OCI-LY7 (cell line): ENCODE measurements at regions not wholly inside any gene's neighbourhood (a gene's known extent, or its start where the extent isn't known, plus 50 kb on each side); places are given as distances from the start of the nearest gene placed in this dataset.

Experiments used
- EZH2phosphoT487 ChIP-seq: fragments of 200-600 bp; sonication (generic); IDR thresholded peaks from 2 replicates; pipeline ENCODE4 v1.6.1; 2018; ENCODE audit warnings: low read depth, borderline replicate concordance, mild to moderate bottlenecking, mixed run types, antibody characterized with exemption, low read length, moderate library complexity, mixed read lengths
- TF ChIP-seq, protein P1 (sequence below): fragments of 200-600 bp; sonication (generic); conservative IDR thresholded peaks from 2 replicates; pipeline ENCODE4 v1.5.1; 2014; ENCODE audit warnings: mild to moderate bottlenecking, antibody characterized with exemption, low read length, moderate library complexity, mixed read lengths

DNA sequence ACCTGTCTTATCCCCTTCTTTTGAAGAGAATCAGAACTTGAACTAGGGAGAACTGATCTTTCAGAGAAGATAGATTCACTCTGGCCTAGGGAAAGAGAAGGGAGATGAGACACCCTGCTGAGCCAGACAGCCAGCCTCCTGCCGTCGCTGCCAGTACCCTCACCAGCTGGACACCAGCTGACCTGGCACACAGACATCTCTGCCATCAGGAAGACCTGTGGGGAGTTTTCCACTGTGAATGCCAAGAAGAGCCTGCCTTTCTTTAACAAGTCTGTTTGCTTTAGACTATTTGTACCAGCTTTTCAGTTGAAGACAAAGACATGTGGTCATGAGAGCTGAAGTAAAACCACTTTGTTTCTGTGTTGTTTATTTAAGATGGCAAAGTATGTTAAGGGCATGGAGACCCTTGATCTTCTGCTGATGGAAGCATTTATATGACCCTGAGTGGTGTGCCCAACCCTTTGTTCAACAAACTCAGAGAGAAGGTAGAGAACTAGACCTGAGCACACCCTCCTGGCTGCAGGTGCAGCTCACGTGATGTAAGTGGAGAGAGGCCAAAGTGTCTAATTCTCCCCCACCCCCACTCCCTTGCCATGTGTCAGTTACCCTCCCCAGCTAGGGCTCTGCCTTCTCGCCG lies 82.3 kb upstream of the SLC24A3 start:
- TF ChIP-seq EZH2phosphoT487: no peak
- TF ChIP-seq, protein P1, sequence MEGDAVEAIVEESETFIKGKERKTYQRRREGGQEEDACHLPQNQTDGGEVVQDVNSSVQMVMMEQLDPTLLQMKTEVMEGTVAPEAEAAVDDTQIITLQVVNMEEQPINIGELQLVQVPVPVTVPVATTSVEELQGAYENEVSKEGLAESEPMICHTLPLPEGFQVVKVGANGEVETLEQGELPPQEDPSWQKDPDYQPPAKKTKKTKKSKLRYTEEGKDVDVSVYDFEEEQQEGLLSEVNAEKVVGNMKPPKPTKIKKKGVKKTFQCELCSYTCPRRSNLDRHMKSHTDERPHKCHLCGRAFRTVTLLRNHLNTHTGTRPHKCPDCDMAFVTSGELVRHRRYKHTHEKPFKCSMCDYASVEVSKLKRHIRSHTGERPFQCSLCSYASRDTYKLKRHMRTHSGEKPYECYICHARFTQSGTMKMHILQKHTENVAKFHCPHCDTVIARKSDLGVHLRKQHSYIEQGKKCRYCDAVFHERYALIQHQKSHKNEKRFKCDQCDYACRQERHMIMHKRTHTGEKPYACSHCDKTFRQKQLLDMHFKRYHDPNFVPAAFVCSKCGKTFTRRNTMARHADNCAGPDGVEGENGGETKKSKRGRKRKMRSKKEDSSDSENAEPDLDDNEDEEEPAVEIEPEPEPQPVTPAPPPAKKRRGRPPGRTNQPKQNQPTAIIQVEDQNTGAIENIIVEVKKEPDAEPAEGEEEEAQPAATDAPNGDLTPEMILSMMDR: no peak
